Uterus (tissue), 3 donors: ENCODE measurements at regions not wholly inside any gene's neighbourhood (a gene's known extent, or its start where the extent isn't known, plus 50 kb on each side); places are given as distances from the start of the nearest gene placed in this dataset.

ENCODE experiments used
- DNase-seq, 2 donors: peaks; one replicate each; pipeline ENCODE4 v3.0.0-alpha.2; 2019 to 2020
- H3K27ac ChIP-seq, 2 donors: fragments of 200-600 bp; sonication (generic); 1 replicate in 1 of 2; 2 replicates in 1 of 2; pipeline ENCODE4 v1.5.1; 2016 to 2018
- H3K27me3 ChIP-seq, 2 donors: fragments of 200-600 bp; sonication (generic); one replicate each; pipeline ENCODE4 v1.5.1; 2018 to 2019; ENCODE audit warnings: control low read depth in 1 of 2
- H3K36me3 ChIP-seq, 2 donors: fragments of 200-600 bp; sonication (generic); one replicate each; pipeline ENCODE4 v1.5.1; 2019; ENCODE audit warnings: control low read depth in 1 of 2
- H3K4me1 ChIP-seq, 2 donors: fragments of 200-600 bp; sonication (generic); one replicate each; pipeline ENCODE4 v1.5.1; 2018 to 2019; ENCODE audit warnings: control low read depth in 1 of 2
- H3K4me3 ChIP-seq, 2 donors: fragments of 200-600 bp; sonication (generic); 1 replicate in 1 of 2; 2 replicates in 1 of 2; pipeline ENCODE4 v1.5.1; 2018 to 2019; ENCODE audit warnings: mild to moderate bottlenecking in 1 of 2
- H3K9me3 ChIP-seq, 2 donors: fragments of 200-600 bp; sonication (generic); one replicate each; pipeline ENCODE4 v1.5.1; 2019; ENCODE audit warnings: control low read depth in 1 of 2
- POLR2A ChIP-seq, 2 donors: fragments of 450-650 bp; IDR thresholded peaks; one replicate each; pipeline ENCODE4 v1.6.1; 2016; ENCODE audit warnings: antibody characterized with exemption in 2 of 2, mild to moderate bottlenecking in 1 of 2, moderate library complexity in 1 of 2
- intact Hi-C: fragments of 100-400 bp; cut with DNase I; formaldehyde crosslinking; loops from one replicate; pipeline ENCODE4 v1.15.1; 2023; ENCODE audit warnings: low total_unique reads
- TF ChIP-seq, protein P1 (sequence below), 4 experiments: fragments of 200-600 bp in 2 of 4; fragments of 450-650 bp in 2 of 4; sonication (generic) in 2 of 4; IDR thresholded peaks; one replicate each; pipeline ENCODE4 v1.5.1; 2016 to 2019; ENCODE audit warnings: antibody characterized with exemption in 4 of 4, mild to moderate bottlenecking in 2 of 4, moderate library complexity in 1 of 4
- donor health status: DM: yes; HTN: yes; CAD: no.

- intact Hi-C loops, result no loop called here
- no peak for DNase-seq
- no peak overlapping the region for H3K4me3 ChIP-seq
- H3K27me3 ChIP-seq, result no peaks in the 10 kb centered on the region
- H3K27ac ChIP-seq, result no peak overlapping the region
- H3K9me3 ChIP-seq, result no peaks in the 10 kb centered on the region
- TF ChIP-seq POLR2A (IDR thresholded peaks at IDR 0.05), result no peak
- TF ChIP-seq, protein P1, sequence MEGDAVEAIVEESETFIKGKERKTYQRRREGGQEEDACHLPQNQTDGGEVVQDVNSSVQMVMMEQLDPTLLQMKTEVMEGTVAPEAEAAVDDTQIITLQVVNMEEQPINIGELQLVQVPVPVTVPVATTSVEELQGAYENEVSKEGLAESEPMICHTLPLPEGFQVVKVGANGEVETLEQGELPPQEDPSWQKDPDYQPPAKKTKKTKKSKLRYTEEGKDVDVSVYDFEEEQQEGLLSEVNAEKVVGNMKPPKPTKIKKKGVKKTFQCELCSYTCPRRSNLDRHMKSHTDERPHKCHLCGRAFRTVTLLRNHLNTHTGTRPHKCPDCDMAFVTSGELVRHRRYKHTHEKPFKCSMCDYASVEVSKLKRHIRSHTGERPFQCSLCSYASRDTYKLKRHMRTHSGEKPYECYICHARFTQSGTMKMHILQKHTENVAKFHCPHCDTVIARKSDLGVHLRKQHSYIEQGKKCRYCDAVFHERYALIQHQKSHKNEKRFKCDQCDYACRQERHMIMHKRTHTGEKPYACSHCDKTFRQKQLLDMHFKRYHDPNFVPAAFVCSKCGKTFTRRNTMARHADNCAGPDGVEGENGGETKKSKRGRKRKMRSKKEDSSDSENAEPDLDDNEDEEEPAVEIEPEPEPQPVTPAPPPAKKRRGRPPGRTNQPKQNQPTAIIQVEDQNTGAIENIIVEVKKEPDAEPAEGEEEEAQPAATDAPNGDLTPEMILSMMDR (IDR thresholded peaks at IDR 0.05), result no peak
- H3K36me3 ChIP-seq, result no peaks in the 10 kb centered on the region
- H3K4me1 ChIP-seq, result no peaks in the 10 kb centered on the region
Observed at GRCh38 chr6:11298651-11299420, 66.4 kb upstream of the NEDD9 start.

DNA sequence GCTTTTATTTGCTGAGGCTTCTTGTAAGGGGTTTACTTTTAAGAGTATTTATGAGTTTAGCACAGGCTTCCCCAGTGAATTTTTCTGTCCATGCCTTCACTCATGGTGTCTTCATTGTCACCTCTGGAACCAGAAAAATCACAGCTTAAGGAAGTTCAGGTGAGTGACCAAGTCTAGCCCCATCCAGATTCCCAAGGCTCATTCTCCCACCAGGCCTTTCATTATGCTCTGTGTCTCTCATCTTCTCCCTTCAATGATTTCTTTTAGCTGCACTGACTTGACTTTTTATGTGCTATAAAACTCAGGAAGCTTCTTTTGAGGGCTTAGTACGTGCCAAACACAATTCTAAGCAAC lies 64.9 kb upstream of the NEDD9 start:
- Histone ChIP-seq H3K9me3 (no peaks in the 10 kb centered on the region), H3K27ac (no peak overlapping the region), H3K4me1 (no peaks in the 10 kb centered on the region), H3K27me3 (no peaks in the 10 kb centered on the region), H3K4me3 (no peak overlapping the region), H3K36me3 (no peaks in the 10 kb centered on the region)
- TF ChIP-seq, protein P1 (IDR thresholded peaks at IDR 0.05), result no peak
- TF ChIP-seq POLR2A (IDR thresholded peaks at IDR 0.05), result no peak
- no peak for DNase-seq
- intact Hi-C loops, result no loop called here

- TF ChIP-seq, protein P1 (IDR thresholded peaks at IDR 0.05), result no peak
- TF ChIP-seq POLR2A (IDR thresholded peaks at IDR 0.05), result no peak
- H3K27ac ChIP-seq, result no peak overlapping the region
- intact Hi-C loops, result no loop called here
Observed at GRCh38 chr6:11296449-11297375, 64.2 kb upstream of the NEDD9 start.

GRCh38 chr6:11295969-11296368 lies 63.5 kb upstream of the NEDD9 start:
- Histone ChIP-seq H3K36me3 (no peaks in the 10 kb centered on the region), H3K9me3 (no peaks in the 10 kb centered on the region), H3K27me3 (no peaks in the 10 kb centered on the region), H3K4me3 (no peak overlapping the region), H3K4me1 (no peaks in the 10 kb centered on the region), H3K27ac (no peak overlapping the region)
- DNase-seq, result no peak
- TF ChIP-seq, protein P1 (IDR thresholded peaks at IDR 0.05), result no peak
- no peak for TF ChIP-seq POLR2A (IDR thresholded peaks at IDR 0.05)
- intact Hi-C loops, result no loop called here

More at GRCh38 chr6:11296449-11297375, 64.2 kb upstream of the NEDD9 start:
- Histone ChIP-seq H3K4me3 (no peak overlapping the region), H3K36me3 (no peaks in the 10 kb centered on the region), H3K9me3 (no peaks in the 10 kb centered on the region), H3K4me1 (no peaks in the 10 kb centered on the region), H3K27me3 (no peaks in the 10 kb centered on the region)
- no peak for DNase-seq

- intact Hi-C loops, result no loop called here
- no peak overlapping the region for H3K27ac ChIP-seq
- no peaks in the 10 kb centered on the region for H3K36me3 ChIP-seq
- H3K4me3 ChIP-seq, result no peak overlapping the region
- no peak for DNase-seq
- no peaks in the 10 kb centered on the region for H3K4me1 ChIP-seq
- TF ChIP-seq POLR2A (IDR thresholded peaks at IDR 0.05), result no peak
- TF ChIP-seq, protein P1 (IDR thresholded peaks at IDR 0.05), result no peak
- H3K27me3 ChIP-seq, result no peaks in the 10 kb centered on the region
- no peaks in the 10 kb centered on the region for H3K9me3 ChIP-seq
Observed at GRCh38 chr6:11294228-11294627, 61.8 kb upstream of the NEDD9 start.
